B cell (primary cell): ENCODE measurements at regions not wholly inside any gene's neighbourhood (a gene's known extent, or its start where the extent isn't known, plus 50 kb on each side); places are given as distances from the start of the nearest gene placed in this dataset.

ENCODE experiments used
- EZH2 ChIP-seq: IDR thresholded peaks from 2 replicates; pipeline ENCODE4 v1.6.1; 2012; ENCODE audit warnings: borderline replicate concordance, low read depth, mild to moderate bottlenecking, moderate library complexity, low read length; ENCODE audit not compliant: insufficient read depth, poor library complexity, severe bottlenecking
- TF ChIP-seq, protein P1 (sequence below): fragments of 200-600 bp; IDR thresholded peaks from one replicate; pipeline ENCODE4 v1.8.0; 2022; ENCODE audit warnings: antibody characterized with exemption, mild to moderate bottlenecking

- TF ChIP-seq, protein P1, sequence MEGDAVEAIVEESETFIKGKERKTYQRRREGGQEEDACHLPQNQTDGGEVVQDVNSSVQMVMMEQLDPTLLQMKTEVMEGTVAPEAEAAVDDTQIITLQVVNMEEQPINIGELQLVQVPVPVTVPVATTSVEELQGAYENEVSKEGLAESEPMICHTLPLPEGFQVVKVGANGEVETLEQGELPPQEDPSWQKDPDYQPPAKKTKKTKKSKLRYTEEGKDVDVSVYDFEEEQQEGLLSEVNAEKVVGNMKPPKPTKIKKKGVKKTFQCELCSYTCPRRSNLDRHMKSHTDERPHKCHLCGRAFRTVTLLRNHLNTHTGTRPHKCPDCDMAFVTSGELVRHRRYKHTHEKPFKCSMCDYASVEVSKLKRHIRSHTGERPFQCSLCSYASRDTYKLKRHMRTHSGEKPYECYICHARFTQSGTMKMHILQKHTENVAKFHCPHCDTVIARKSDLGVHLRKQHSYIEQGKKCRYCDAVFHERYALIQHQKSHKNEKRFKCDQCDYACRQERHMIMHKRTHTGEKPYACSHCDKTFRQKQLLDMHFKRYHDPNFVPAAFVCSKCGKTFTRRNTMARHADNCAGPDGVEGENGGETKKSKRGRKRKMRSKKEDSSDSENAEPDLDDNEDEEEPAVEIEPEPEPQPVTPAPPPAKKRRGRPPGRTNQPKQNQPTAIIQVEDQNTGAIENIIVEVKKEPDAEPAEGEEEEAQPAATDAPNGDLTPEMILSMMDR, result no peak
- no peak for TF ChIP-seq EZH2
These were observed 96.5 kb upstream of the ANKRD55 start for GRCh38 chr5:56329652-56330051.
